Activated CD4-positive, alpha-beta T cell treated with anti-CD3 and anti-CD28 coated beads, Interleukin-2, amount 10 ng/mL, durations not matched to agents 24 days and 14 days (primary cell): ENCODE measurements at regions not wholly inside any gene's neighbourhood (a gene's known extent, or its start where the extent isn't known, plus 50 kb on each side); places are given as distances from the start of the nearest gene placed in this dataset.
"Not testable (repeated sequence)": the region's sequence is repeated elsewhere in the genome, so short reads cannot be mapped to it uniquely, and the experiment has no call there.

ENCODE experiments used
- DNase-seq: peaks from one replicate; pipeline ENCODE4 v3.0.0; 2022
- H3K27ac Mint-ChIP-seq: one replicate; pipeline ENCODE4 v1.8.0; 2022; ENCODE audit warnings: mild to moderate bottlenecking, mixed read lengths
- H3K27me3 Mint-ChIP-seq: one replicate; pipeline ENCODE4 v1.8.0; 2022; ENCODE audit warnings: mixed read lengths
- H3K36me3 Mint-ChIP-seq: one replicate; pipeline ENCODE4 v1.8.0; 2022; ENCODE audit warnings: low read depth, mild to moderate bottlenecking, mixed read lengths
- H3K4me1 Mint-ChIP-seq: one replicate; pipeline ENCODE4 v1.8.0; 2021; ENCODE audit warnings: mixed read lengths
- H3K4me3 Mint-ChIP-seq: one replicate; pipeline ENCODE4 v1.8.0; 2022; ENCODE audit warnings: mild to moderate bottlenecking, moderate library complexity, mixed read lengths
- H3K9me3 Mint-ChIP-seq: one replicate; pipeline ENCODE4 v1.8.0; 2021; ENCODE audit warnings: mixed read lengths
- intact Hi-C: fragments of 100-400 bp; cut with micrococcal nuclease; formaldehyde crosslinking; loops from one replicate; pipeline ENCODE4 v1.15.1; 2023

DNA sequence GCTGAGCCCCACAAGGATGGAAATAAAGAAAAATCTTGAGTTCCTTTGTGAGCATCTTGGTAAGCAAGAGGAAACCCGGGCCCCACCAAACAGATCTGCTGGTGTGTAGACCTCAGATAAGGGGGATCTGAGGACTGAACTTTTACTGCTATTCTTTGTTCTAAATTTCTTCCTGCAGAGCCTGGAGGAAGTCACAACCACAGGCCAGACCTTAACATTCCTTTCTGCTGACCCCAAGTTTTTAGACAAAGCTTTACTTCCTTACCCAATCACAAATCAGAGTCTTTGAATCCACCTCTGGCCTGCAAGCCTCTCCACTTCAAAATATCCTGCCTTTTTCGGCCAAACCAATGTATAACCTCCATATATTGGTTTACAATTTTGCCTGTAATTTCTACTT, 352.6 kb upstream of the AUTS2 start:
- Mint-ChIP-seq H3K27me3 (no peaks in the 10 kb centered on the region), H3K4me3 (no peak overlapping the region), H3K4me1 (no peaks in the 10 kb centered on the region), H3K27ac (no peak overlapping the region), H3K36me3 (no peaks in the 10 kb centered on the region), H3K9me3 (no peaks in the 10 kb centered on the region)
- intact Hi-C loops, result no loop called here
- DNase-seq, result no peak

DNA sequence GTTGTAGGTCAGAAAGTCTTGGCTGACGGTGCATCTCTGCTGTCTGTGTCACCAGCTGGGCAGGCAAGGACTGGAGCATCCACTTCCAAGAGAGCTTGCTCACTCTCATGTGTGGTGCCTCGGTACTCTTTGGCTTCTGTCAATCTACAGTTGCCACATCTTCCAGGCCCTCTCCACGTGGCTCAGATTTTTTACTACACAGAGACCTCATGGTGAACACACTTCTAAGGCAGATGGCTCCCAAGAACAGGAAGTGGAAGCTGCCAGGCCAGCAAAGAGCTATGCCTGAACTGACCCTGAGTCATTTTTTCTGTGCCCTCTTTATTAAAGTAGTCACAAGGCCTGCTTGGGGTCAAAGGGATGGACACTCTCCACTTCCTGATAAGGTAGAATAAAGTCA, 351.5 kb upstream of the AUTS2 start:
- Mint-ChIP-seq H3K27me3 (no peaks in the 10 kb centered on the region), H3K27ac (no peak overlapping the region), H3K9me3 (no peaks in the 10 kb centered on the region), H3K4me3 (no peak overlapping the region), H3K36me3 (no peaks in the 10 kb centered on the region), H3K4me1 (no peaks in the 10 kb centered on the region)
- no peak for DNase-seq
- intact Hi-C loops, result no loop called here

DNA sequence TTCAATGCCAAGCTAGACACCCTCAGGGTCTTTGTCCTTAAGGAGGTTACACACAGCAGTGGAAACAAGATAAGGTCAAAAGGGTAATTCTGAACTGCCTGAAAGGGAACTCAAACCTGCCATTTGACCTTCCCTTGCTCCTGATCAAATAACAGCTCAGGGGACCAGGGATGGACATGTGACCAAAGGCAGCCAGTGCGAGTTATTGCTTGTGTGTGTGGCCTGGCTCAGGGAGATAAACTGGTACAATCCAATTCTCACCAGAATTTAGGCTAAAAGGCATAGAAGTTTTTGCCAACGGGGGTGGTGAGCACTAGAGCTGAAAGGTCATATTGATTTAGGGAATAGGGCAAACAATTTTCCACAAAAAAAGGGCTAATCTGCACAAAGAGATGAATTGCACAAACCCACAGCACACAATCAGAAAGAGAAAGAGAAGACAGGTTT, 349.9 kb upstream of the AUTS2 start:
- H3K4me3 Mint-ChIP-seq, H3K36me3 Mint-ChIP-seq, H3K4me1 Mint-ChIP-seq, DNase-seq, H3K27ac Mint-ChIP-seq, H3K9me3 Mint-ChIP-seq, intact Hi-C loops, H3K27me3 Mint-ChIP-seq: not testable (repeated sequence)

DNA sequence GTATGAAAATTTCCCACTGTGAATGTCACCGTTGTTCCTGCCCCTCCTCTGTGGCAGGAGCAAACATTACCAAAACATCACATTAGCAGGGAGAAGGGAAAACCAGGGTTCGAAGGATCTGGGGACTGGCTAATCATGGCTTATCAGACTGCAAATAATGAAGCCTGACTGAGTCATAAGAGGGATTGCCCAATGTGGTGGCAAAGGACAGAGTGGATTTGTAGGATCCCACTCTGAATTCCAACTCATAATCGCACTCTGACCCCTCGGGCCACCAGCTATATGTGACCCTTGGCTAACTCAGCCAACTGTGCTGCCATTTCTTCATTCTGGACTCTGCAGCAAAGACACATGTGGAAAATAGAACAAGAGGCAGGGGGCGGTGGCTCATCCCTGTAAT, 347.3 kb upstream of the AUTS2 start:
- H3K27ac Mint-ChIP-seq, result no peak overlapping the region

DNA sequence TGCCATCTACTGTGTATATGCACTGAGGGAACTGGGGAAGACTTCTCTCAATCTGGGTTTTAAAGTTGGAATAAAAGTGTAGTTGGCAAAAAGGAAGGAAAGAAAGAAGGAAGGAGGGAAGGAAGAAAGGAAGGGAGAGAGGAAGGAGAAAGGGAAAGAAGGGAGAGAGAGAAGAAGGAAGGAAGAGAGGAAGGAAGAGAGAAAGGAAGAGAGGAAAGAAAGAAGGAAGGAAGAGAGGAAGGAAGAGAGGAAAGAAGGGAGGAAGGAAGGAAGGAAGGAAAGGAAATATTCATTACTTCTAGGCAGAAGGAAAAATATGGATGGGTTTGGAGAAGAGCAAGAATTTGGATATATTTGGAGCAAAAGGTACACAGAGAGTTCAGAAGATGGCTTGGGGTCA, 343.6 kb upstream of the AUTS2 start:
- DNase-seq, result no peak
- H3K4me3 Mint-ChIP-seq, result no peak overlapping the region
- no peaks in the 10 kb centered on the region for H3K27me3 Mint-ChIP-seq
- H3K4me1 Mint-ChIP-seq, result no peaks in the 10 kb centered on the region
- H3K9me3 Mint-ChIP-seq, result peaks cover 21% of the 10 kb centered on the region
- H3K27ac Mint-ChIP-seq, result no peak overlapping the region
- no peaks in the 10 kb centered on the region for H3K36me3 Mint-ChIP-seq
- intact Hi-C loops, result no loop called here

More for the DNA sequence above, 347.3 kb upstream of the AUTS2 start:
- Mint-ChIP-seq H3K27me3 (no peaks in the 10 kb centered on the region), H3K4me1 (no peaks in the 10 kb centered on the region), H3K9me3 (peaks cover 10% of the 10 kb centered on the region), H3K36me3 (no peaks in the 10 kb centered on the region), H3K4me3 (no peak overlapping the region)
- intact Hi-C loops, result no loop called here
- DNase-seq, result no peak

DNA sequence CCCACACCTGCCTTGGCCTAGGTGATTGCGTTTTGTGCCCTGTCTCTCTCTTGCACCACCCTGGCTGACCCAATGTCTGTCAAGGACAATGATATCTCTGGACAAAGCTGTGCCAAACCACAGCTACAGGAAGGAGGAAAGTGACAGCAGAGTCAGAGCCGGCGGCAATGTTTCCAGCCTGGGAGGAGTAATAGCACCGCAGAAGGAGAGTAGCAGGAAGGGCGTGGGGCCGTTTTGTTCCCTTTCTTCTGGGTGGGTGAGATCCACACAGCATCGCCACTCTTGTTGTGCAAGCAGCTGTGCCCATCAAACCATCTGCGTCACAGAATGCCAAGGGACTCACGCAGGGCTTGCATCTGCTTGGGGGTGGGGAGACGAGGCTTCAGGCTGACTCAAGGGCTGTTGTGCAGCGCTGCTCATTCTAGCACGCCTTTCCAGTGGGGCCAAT, 341.6 kb upstream of the AUTS2 start:
- Mint-ChIP-seq H3K4me1 (no peaks in the 10 kb centered on the region), H3K36me3 (no peaks in the 10 kb centered on the region), H3K27me3 (no peaks in the 10 kb centered on the region), H3K9me3 (peaks cover 21% of the 10 kb centered on the region), H3K4me3 (no peak overlapping the region), H3K27ac (no peak overlapping the region)
- no peak for DNase-seq
- intact Hi-C loops, result no loop called here

DNA sequence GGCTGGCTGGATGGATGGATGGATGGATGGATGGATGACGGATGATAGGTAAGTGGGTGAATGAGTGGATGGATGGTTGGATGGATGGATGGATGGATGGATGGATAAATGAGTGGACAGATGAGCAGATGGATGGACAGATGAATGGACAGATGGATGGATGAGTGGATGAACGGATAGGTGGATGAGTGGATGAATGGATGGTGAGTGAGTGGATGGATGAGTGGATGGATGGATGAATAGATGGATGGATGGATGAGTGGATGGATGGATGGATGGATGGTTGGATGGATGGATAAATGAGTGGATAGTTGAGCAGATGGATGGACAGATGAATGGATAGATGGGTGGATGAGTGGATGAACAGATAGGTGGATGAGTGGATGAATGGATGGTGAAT, 340.7 kb upstream of the AUTS2 start:
- intact Hi-C loops, result no loop called here

DNA sequence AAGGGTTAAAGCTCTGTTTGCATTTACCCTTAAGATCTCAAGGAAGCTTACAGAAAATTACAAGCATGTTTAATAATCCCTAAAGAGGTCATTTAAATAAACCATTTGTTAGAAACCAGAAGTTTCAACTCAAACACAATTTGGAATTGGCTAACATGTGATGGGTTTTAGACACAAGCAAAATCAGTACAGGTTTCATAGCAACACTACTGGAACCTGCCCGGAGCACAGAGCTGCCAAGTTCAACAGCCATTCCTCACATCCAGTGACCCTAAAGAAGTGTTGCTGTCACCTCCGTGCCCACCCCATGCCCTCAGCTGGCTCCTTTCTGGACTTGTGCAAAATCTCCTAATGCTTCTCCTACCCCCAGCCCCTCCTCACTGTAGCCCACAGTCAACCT, 338.8 kb upstream of the AUTS2 start:
- no peak for DNase-seq
- Mint-ChIP-seq H3K27me3 (no peaks in the 10 kb centered on the region), H3K4me3 (no peak overlapping the region), H3K9me3 (peaks cover 13% of the 10 kb centered on the region), H3K4me1 (no peaks in the 10 kb centered on the region), H3K36me3 (no peaks in the 10 kb centered on the region), H3K27ac (no peak overlapping the region)
- intact Hi-C loops, result no loop called here

More for the DNA sequence above, 340.7 kb upstream of the AUTS2 start:
- Mint-ChIP-seq H3K36me3 (no peaks in the 10 kb centered on the region), H3K4me1 (no peaks in the 10 kb centered on the region), H3K9me3 (peaks cover 21% of the 10 kb centered on the region), H3K27ac (no peak overlapping the region), H3K4me3 (no peak overlapping the region), H3K27me3 (no peaks in the 10 kb centered on the region)
- DNase-seq, result no peak

DNA sequence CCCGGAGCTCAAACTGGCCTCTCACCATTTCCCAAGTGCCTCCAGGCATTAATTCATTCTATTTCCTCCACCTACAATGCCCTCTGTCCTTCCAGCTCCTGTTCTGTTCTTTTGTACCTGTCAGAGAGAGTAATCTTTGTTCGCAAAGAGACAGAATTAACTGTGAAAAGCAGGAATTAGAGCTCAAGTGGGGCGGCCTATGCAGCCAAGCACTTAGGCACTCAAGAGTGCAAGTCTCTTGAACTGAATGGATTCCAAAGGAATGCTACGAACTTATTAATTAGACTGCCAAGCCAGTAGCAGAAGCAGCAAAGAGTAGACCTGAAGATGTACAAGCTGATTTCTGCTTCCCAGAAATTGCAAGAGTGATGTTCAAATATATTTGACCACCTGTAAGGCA, 338.3 kb upstream of the AUTS2 start:
- no peaks in the 10 kb centered on the region for H3K4me1 Mint-ChIP-seq
- H3K36me3 Mint-ChIP-seq, result no peaks in the 10 kb centered on the region
- DNase-seq, result no peak
- H3K9me3 Mint-ChIP-seq, result peaks cover 11% of the 10 kb centered on the region
- H3K27me3 Mint-ChIP-seq, result no peaks in the 10 kb centered on the region
- no peak overlapping the region for H3K27ac Mint-ChIP-seq
- no peak overlapping the region for H3K4me3 Mint-ChIP-seq
- intact Hi-C loops, result no loop called here

DNA sequence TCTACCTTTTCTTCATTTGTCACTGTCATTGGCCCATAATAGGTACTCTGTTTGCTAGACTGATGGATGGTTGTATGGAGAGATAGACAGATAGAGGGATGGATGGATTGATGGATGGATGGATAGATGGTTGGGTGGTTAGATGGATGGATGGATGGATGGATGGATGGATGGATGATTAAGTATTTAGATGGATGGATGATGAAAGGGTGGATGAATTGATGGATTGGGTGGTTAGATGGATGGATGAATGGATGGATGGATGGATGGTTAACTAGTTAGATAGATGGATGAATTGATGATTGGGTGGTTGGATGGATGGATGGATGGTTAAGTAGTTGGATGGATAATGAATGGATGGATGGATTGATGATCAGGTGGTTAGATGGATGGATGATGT, 334.7 kb upstream of the AUTS2 start:
- DNase-seq, result no peak
- Mint-ChIP-seq H3K27ac (no peak overlapping the region), H3K27me3 (no peaks in the 10 kb centered on the region), H3K4me1 (no peaks in the 10 kb centered on the region), H3K9me3 (peaks cover 2% of the 10 kb centered on the region), H3K4me3 (no peak overlapping the region), H3K36me3 (no peaks in the 10 kb centered on the region)
- intact Hi-C loops, result no loop called here

DNA sequence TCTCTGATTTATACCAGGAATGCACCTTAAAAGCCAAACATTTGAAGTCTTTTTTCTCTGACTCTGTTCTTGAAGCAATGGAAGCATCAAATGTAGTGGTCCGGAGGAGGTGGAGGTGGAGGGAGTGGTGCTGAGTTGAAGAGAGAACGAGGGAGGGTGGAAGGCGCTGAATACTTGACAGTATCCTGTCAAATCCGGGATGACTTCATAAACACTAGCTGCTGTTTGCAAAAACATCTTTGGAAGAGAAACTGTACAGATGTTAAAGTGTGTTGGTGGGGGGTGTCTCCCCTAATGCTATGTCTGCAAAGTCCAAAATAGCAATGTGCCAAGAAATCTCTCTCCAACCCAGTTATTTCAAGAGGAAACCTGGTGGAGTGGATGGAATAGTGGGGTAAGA, 328.5 kb upstream of the AUTS2 start:
- Mint-ChIP-seq H3K9me3 (peaks cover 5% of the 10 kb centered on the region), H3K27ac (no peak overlapping the region), H3K4me3 (no peak overlapping the region), H3K4me1 (no peaks in the 10 kb centered on the region), H3K27me3 (no peaks in the 10 kb centered on the region), H3K36me3 (no peaks in the 10 kb centered on the region)
- no peak for DNase-seq
- intact Hi-C loops, result no loop called here

DNA sequence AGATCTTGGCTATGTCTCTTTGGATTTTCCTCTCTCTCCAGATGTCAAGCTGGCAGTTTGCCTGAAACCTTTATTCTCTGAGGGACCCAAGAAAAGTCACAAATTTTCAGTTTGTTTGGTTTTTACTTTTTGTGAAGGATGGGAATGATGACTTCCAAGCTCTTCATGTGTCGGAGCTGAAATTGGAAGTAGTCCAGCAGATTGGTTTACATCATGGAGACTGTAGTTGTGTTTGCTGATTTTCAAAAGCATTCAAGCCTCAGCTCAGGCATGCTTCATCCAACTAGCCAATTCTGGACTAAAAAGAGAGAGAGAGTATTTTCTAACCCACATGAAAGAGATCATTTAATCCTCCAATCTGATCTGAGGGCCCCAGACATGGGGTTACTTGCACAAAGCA, 326.2 kb upstream of the AUTS2 start:
- H3K4me1 Mint-ChIP-seq, result no peaks in the 10 kb centered on the region
- intact Hi-C loops, result no loop called here

DNA sequence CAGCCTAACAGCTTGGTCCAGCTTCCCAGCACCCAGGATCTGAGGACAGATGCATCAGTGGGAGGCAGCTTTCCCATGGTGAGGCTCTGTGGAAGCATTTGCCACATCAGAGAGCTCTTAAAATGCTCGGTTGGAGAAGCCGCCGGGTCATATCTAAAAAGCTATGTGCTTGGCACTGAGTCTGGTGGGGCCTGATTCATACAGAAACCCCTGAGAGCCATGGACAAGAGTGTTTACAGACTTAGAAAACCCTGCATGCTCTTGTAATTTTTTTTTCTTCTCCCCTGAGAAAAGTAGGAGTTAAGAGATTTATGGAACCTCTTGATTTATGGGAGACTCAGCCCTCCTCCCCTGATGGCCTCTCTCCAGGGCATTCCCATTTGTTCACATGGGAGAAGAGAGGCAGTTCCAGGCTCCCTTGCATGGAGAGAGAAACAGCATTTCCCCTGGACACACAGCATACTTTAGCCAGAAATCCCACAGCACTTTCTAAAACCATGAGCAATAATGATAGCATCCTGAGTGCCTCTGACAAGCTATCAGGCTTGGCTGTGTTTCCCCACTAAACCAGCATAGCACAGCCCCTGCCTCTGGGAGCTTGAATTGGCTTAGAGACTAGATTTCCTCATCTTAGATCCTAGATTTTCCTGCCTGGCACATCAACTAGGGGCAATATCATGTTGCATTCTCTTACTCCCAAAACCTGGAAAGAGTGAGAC, 322.1 kb upstream of the AUTS2 start:
- no peak overlapping the region for H3K27ac Mint-ChIP-seq
- H3K9me3 Mint-ChIP-seq, result peaks cover 10% of the 10 kb centered on the region
- DNase-seq, result no peak
- H3K27me3 Mint-ChIP-seq, result no peaks in the 10 kb centered on the region
- H3K36me3 Mint-ChIP-seq, result no peaks in the 10 kb centered on the region
- no peaks in the 10 kb centered on the region for H3K4me1 Mint-ChIP-seq
- intact Hi-C loops, result no loop called here
- H3K4me3 Mint-ChIP-seq, result no peak overlapping the region

More for the DNA sequence above, 326.2 kb upstream of the AUTS2 start:
- H3K9me3 Mint-ChIP-seq, result peaks cover 8% of the 10 kb centered on the region
- H3K36me3 Mint-ChIP-seq, result no peaks in the 10 kb centered on the region
- DNase-seq, result no peak
- H3K4me3 Mint-ChIP-seq, result no peak overlapping the region
- no peak overlapping the region for H3K27ac Mint-ChIP-seq
- H3K27me3 Mint-ChIP-seq, result no peaks in the 10 kb centered on the region

DNA sequence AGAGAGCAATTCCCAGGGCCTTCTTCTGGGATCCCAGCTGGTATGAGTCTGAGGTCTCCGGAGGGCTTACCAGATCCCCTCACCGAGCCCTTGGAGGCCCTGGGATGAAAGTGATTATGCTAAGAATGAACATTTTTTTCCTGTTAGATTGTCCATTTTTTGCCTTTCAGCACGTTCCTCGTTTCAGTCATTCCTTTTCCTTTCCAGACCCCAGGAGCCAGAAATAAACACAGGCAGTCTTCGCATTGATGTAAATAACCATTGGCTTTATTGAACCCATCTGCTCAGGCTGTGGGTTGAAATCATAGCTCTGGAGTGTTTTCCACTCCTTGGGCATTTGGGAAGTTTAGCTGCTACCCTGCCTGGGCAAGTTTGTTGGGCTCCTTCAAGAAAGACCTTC, 320.9 kb upstream of the AUTS2 start:
- H3K4me3 Mint-ChIP-seq, result no peak overlapping the region

DNA sequence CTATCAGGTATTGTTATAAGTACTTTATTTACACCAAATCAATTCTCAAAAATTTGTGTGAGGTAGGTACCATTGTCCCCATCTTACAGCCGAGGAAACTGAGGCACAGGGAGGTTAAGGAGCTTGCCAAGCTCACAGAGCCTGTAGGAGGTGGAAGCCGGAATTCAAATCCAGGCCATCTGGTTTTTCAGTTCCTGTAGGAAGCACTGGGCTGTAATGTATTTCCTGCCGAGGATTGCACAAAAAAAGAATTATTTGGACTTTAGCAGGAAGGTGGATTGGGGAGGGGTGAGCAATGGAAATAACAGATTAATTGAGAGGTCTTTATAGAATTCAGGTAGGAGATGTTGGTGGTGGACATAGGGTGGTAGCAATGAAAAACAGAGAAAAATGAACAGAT, 315.3 kb upstream of the AUTS2 start:
- Mint-ChIP-seq H3K36me3 (no peaks in the 10 kb centered on the region), H3K27ac (no peak overlapping the region), H3K4me1 (no peaks in the 10 kb centered on the region), H3K9me3 (peaks cover 7% of the 10 kb centered on the region), H3K4me3 (no peak overlapping the region), H3K27me3 (no peaks in the 10 kb centered on the region)
- no peak for DNase-seq
- intact Hi-C loops, result no loop called here

More for the DNA sequence above, 320.9 kb upstream of the AUTS2 start:
- H3K9me3 Mint-ChIP-seq, result peaks cover 10% of the 10 kb centered on the region
- no peaks in the 10 kb centered on the region for H3K36me3 Mint-ChIP-seq
- intact Hi-C loops, result no loop called here
- no peak for DNase-seq
- no peaks in the 10 kb centered on the region for H3K4me1 Mint-ChIP-seq
- no peak overlapping the region for H3K27ac Mint-ChIP-seq
- H3K27me3 Mint-ChIP-seq, result no peaks in the 10 kb centered on the region
